ENCODE measurements at regions not wholly inside any gene's neighbourhood (a gene's known extent, or its start where the extent isn't known, plus 50 kb on each side); places are given as distances from the start of the nearest gene placed in this dataset.

DNA sequence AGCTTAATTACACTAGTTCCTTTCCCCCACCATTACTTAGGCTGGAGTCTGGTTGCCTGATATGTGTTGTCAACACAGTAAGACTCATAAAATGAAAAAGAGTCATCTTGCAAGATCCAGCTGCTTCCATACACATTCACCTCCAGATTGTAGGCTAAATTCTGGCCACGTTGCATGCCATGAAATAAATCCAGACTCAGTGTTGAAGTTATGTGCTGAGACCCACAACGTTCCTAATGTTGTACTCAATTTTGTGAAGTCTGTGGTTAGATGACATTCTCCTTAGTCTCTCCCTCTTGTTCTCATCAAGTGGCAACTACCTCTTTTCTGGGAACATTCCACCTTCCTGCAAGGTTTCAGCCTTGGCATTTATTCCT is 212.3 kb downstream of the LMBRD1 start (continued):
- TF ChIP-seq RXRA (IDR thresholded peaks at IDR 0.05; ENCODE audit: insufficient read depth, low read depth, low read length) (no peak), BCL11A (IDR thresholded peaks at IDR 0.05; ENCODE audit: low read depth in 2 of 2, low read length in 2 of 2) (no peak), NANOG (IDR thresholded peaks at IDR 0.05; ENCODE audit: insufficient read depth, low read depth, low read length, poor library complexity, severe bottlenecking) (no peak)
